ENCODE measurements at regions not wholly inside any gene's neighbourhood (a gene's known extent, or its start where the extent isn't known, plus 50 kb on each side); places are given as distances from the start of the nearest gene placed in this dataset.
"Not testable (repeated sequence)": the region's sequence is repeated elsewhere in the genome, so short reads cannot be mapped to it uniquely, and the experiment has no call there.

DNA sequence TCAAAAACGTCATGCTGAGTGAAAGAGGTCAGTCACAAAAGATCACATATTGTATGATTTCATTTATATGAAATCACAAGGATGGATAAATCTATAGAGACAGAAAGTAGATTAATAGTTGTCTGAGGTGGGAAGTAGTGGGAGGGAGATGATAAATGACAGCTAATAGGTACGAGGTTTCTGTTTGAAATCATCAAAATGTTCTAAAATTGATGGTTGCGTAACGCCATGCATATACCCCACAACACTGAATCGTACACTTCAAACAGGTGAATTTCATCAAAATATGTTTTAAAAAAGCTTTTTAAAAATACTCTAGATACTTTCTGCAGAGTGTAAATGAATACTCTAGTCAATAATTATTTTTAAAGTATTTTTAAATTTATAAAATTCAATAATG lies 303.0 kb upstream of the STAC start:
- no peak for DNase-seq (ENCODE audit: low spot score)

DNA sequence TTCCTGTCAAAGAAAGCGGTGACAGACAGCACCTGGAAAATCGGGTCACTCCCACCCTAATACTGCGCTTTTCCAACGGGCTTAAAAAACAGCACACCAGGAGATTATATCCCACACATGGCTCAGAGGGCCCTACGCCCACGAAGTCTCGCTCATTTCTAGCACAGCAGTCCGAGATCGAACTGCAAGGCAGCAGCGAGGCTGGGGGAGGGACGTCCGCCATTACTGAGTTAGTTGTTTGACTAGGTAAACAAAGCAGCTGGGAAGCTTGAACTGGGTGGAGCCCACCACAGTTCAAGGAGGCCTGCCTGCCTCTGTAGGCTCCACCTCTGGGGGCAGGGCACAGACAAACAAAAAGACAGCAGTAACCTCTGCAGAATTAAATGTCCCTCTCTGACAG lies 297.3 kb upstream of the STAC start:
- not testable (repeated sequence) for DNase-seq (ENCODE audit: low spot score)

DNA sequence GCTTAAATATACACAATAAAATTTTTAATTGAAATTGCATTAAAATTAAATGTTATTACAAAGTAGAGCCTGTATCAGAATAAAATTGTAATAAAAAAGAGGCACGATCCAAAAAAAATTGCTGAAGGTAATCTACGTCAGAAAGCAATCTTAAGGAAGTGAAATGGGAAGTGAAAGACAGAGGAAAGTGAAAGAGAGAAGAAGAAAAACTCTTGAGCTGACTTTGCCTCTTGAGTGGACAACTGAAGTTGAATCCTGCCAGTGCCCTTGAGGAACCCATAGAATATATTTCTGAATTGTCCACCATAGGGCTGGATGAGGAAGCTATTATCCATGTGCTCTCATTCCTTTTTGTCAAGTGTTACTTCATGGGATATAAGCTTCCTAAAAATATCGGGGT lies 285.1 kb upstream of the STAC start:
- peak; percentile 20 for DNase-seq (ENCODE audit: low spot score)

DNA sequence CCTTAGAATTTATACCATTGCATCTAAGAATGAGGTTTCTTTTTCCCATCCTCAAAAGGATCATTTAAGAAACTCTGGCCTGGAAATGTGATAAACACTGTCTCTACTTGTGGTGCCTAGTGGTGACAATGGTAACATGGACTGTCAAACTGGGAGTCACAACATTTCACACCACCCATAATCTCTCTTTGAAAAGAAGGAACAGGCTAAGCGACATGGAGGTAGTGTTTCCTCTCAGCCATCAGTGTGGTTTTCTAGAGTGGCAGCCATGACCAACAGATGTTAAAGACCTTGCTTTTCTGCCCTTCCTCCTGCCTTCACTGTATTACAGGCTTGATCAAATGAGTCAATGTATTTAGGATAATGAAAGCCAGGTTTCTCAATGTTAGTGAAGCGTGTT lies 283.1 kb upstream of the STAC start:
- DNase-seq (ENCODE audit: low spot score) = no peak

DNA sequence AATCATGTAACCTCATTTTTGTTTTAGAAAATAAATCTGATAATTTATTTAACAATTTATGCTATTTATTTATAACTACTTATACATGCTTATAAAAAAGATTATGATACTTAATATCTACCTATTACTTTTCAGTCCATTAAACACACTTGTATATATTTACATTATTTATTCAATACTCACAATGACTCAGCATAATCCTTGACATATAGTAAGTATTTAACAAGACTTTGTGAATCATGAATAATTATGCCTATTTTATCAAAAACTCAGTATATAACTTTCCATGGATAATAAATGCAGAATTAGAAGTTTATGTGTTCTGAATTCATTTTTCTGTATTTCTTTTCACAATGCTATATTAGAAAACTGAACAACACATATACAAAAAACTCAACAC lies 266.0 kb upstream of the STAC start:
- DNase-seq (ENCODE audit: low spot score) = no peak

DNA sequence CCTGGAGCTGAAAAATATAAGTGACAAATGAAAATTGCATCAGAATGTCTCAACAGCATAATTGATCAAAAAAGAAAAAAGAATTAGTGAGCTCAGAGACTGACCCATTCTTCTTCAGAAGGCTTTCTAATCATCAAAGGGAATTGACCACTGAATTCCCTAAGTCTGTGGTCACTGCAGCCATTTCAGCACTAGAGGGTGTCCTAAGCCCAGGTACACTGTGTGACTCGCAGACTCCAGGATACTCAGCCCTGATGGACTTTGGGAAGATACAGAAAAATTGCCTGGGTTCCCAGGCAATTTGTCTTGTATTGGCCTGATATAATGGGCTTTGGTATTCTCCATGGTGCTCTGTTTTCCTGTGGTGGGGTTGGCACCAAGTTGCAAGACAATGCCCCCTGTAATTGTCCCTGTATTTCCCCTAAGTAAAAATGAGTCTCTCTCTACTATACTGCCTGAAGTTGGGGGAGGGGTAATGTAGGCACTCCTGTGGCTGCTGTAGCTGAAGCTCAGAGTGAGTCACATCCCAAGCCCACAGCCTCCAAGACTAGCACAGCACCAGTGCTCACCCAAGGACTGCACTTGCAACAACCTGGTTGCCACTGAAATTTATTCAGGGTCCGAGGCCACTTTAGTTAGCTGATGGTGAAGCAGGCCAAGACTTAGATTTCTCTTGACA lies 256.0 kb upstream of the STAC start:
- DNase-seq (ENCODE audit: low spot score) = no peak

DNA sequence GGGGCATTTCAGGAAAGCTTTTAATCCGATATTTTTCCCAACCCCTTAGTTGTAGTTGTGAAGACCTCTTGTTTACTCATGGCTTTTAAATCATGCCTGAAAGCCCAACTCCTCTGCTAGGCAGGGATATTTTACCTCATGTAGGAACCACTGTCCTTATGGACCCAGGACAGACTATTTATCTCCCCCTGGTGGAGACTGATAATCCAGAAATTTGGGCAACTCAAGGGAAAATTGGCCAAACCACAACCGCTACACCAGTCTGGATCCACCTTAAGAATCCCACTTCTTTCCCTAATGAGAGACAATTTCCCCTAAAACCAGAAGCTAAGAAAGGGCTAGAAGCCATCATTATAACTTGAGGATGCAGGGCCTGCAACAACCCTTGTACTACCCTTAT lies 248.1 kb upstream of the STAC start:
- DNase-seq (ENCODE audit: low spot score) = no peak

DNA sequence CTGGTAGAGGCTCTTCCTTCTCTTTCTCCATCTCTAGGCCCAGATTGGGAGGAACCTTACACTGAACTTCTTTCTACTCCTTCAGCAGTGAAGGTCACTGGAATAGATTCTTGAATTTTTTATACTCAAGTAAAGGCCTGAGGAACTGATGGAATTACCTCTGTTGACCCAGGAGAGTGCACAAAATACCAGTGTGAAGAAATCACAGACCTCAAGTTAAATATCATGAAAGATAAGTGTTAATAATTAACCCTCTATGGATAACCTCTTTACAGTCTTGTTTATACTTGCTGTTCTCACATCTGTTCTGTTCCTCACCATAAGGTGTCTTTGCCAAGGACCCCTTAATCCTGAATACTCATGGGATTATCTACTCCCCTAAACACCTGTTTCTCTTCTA lies 244.4 kb upstream of the STAC start:
- no peak for DNase-seq (ENCODE audit: low spot score)

DNA sequence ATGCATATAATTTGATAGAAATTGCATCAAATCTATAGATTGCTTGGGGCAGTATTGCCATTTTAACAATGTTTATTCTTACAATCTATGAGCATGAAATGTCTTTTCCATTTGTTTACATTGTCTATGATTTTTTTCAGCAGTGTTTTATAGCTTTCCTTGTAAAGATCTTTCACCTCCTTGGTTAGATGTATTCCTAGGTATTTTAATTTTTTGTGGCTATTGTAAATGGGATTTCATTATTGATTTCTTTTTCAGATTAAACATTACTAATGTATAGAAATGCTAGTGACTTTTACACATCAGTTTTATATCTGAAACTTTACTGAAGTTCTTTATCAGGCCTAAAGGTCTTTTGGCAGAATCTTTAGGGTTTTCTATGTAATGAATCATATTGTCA lies 237.6 kb upstream of the STAC start:
- no peak for DNase-seq (ENCODE audit: low spot score)

DNA sequence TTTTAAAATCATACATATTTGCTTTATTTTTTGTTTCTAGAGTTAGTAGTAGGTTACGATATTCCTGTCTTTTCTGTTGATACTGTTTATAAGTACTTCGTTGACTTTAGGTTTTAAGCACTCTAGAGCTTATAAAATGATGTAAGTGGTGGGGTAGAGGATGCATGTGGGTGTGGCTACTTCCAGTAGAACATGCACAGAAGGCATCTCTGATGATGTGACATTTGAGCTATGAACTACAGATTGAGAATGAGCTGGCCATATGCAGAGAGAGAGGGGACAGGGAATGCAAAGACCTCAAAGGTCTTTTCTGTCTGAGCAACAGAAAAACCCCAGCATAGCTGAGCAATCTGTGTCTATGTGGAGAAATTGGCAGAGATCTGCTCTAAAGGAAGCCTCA lies 233.9 kb upstream of the STAC start:
- no peak for DNase-seq (ENCODE audit: low spot score)

DNA sequence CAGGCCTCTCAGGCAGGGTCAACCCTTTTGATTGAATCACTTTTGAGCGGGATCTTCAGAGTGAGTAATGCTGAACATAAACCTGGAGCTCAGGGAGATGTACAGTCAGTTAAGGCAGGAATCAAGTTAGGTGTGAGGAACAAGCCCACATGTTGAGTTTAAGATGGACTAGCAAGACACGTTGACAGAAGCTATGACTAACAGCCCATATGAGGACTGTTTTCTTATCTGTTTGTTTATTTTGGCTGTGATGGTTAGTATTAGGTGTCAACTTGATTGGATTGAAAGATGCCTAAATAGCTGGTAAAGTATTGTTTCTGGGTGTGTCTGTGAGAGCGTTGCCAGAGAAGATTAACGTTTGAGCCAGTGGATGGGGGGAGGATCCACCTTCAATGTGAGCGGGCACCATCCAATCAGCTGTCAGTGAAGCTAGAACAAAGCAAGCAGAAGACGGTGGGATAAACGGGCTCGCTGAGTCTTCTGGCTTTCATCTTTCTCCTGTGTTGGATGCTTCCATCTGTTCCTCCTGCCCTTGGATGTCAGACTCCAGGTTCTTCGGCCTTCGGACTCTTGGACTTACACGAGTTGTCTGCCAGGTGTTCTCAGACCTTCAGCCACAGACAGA lies 232.3 kb upstream of the STAC start:
- DNase-seq (ENCODE audit: low spot score) = no peak

DNA sequence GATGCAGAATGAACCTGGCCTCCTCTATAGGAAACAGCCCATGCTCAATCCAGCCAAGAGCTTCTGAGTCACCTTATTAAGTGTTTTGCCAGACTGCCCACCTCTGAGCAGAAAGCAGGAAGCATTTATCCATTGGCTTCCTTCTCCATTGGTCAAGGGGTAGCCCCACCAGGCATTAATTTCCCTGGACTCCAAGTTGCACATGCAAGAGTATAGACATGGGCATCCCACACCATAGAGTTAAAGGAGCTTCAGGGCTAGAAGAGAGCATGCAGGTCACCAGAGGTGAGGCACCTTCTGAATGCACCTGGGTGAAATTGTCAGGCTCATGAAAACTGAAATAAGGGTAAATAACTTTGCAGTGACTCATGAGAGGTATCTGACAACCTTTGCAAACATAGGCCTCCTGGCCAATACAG lies 230.8 kb upstream of the STAC start:
- no peak for DNase-seq (ENCODE audit: low spot score)

DNA sequence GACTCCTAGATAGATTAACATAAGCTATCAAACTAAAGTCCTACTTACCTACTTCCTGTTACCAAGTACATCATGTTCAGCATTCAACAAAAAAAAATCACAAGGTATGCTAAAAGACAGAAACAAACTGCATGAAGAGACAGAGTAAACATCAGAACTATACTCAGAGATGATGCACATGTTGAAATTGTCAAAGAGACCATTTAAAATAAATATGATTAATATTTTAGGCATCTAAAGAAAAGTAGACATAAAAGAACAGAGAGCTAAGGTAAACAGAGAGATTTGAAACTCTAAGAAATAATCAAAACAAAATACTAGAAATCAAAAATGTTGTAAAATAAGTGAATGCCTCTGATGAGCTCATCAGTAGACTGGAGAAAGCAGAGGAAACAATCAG lies 224.8 kb upstream of the STAC start:
- no peak for DNase-seq (ENCODE audit: low spot score)

DNA sequence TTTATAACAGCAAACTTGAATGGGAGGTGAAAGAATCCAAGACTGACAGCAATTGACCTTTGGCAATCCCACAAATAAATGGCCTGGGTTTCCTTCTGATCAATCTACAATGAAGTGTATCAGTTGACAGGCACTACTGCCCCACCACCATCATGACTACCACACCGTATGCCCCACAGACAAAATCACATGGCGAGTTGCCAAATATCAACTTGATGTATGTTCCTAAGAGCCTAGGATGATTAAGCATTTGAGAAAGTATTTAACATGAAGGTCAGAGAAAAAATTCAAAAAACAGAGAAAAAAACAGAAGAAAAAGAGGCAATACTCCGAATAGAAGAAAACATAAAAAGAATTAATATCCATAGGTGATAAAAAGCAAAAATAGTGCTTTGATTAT lies 215.9 kb upstream of the STAC start:
- DNase-seq (ENCODE audit: low spot score) = no peak

DNA sequence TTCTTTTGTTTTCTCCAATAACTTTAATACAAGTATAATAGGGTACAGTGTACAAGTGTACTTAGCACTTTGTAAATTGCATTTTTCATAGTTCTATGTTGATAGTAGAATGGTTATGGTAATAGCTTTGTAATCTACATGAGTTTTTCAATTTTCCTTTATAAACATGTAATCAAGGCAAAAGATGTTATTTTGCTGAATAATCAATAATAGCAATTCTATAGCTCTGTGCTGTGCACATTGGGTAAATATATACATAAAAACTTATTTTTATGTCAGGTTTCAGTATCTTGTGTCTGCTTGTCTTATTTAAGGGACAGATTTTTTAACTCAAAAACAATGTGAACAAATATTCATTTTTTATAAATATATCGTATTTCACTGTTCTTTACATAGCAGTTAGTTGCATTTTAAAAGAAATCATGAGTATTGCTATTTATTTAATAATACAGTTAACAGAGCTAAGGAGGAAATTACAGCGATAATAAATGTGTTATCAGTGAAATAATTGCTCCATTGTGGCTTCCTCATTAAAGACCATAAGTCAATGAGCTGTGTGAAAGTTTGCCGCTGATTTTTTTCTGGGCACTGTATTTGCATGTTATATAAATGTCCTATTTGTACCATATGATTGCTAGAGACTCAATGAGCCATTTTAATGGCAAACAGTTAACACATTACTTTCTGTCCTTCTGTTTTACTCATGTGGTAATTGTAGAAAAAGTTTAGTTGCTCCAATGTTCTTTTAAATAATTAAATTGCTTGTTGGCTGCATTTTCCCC lies 214.6 kb upstream of the STAC start:
- DNase-seq (ENCODE audit: low spot score) = no peak

DNA sequence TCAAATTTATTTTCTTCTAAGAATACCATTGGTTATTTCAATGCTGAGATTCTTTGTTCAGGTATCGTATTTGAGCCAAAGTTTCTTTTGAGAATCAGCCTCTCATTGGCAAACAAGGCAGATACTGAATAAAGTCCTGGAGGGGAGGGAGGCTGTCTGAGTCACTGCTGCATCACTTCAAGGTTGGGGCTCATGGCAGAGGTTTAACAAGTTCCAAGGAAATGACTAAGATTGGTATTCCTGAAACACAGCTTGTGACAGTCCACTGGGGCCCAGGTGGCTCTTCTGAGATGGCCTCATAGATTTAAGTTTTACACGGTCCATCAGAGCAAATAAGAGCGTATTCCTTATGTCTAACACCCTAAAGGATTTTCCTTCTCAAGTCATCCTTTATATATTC lies 213.8 kb upstream of the STAC start:
- no peak for DNase-seq (ENCODE audit: low spot score)

DNA sequence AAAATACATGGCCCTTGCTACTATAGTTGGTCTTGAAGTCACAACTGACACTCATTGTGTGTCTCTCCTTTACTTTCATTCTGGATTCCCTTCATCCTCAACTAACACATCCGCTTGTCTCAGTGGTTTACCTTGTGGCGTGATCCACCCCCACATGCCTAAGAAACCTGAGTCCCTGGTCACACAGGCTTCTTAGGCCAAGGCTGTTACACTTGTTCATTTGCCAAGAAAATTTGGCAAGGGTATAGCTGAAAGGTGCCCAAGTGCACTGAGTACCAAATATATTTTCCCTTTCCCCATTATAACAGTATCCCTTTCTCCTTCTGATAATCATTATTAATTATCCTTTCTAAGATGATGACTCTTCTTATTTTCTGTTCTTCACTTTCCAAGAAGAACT lies 207.6 kb upstream of the STAC start:
- DNase-seq (ENCODE audit: low spot score) = no peak

DNA sequence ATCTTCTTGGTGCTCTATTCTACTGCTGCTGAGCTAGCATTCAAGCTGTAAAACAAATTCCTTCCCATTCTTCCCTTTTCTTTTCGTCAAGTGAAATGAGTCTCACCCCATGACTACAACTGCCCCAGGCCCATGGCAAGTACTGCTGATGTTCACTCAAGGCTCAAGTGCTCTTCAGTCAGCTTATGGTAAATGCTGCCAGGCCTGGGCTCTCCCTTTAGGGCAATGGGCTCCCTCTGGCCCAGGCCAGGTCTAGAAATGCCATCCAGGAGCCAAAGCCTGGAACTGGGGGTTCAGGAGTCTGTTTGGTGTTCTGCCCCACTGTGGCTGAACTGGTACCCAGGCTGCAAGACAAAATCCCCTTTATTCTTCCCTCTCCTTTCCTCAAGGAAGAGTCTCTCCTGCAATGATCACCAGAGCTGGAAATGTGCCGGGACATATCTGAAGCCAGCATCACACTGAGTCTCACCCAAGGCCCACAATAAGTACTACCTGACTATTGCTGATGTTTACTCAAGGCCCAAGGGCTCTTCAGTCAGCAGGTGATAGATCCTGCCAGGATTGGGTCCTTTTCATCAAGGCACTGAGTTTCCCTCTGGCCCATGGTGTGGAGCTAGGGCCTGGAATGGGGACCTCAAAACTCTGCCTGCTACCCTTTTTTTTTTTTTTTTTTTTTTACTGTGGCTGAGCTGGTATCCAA lies 205.0 kb upstream of the STAC start:
- no peak for DNase-seq (ENCODE audit: low spot score)

DNA sequence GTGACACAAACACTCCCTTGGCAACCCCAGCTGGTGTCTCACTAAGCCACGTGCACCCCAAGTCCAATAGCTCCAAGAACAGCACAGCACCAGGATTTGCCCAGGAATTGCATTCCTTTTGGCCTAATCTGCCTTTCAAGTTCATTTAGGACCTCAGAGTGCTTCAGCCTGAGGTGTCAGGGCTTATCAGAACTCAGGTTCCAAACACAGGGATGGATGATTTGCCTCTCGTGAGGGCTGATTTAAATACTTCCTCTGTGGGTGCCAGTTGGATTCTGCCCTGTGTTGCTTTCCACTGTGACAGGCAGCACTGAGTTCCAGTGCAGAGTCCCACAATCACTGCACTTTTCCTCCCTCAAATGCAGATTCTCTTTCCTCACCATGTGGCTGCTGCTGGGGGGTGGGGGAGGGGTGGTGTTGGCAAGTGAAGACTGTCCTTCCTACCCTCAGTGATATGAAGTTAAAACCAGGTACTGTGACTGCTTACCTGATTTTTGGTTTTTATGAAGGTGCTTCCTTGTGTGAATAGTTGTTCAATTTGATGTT lies 204.3 kb upstream of the STAC start:
- DNase-seq (ENCODE audit: low spot score) = no peak

DNA sequence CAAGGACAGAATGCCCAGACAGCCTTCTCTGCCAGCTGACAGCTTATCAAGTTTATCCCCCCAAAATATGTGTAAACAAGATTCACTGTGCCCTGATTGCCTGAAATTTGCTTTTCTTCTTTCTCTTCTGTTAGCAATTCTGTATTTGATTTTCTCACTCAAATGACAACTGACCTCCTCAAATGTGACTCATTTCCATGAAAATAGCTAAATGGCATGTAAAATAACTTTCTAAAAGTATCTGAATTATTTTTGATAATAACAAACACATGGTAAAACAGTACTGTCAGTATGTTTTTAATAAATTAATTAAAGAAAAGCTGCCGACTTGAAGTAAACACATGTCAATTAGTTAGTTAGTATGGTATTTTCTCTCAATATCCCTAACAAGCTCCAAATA lies 202.3 kb upstream of the STAC start:
- DNase-seq (ENCODE audit: low spot score) = no peak

DNA sequence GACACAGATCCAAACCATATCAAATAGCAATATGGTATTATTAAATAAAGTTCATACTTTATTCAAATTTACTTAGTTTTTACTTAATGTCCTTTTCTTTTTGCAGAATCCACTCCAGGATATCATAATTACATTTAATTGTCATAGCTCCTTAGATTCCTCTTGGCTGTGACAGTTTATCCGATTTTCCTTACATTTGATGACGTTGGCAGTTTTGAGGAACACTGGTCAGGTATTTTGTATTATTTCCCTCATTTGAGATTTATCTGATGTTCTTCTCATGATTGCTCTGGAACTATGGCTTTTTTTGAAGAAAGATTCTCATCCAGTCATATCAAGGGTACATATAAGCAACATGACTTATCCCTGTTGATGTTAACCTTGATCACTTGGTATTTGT lies 198.3 kb upstream of the STAC start:
- DNase-seq (ENCODE audit: low spot score) = no peak

DNA sequence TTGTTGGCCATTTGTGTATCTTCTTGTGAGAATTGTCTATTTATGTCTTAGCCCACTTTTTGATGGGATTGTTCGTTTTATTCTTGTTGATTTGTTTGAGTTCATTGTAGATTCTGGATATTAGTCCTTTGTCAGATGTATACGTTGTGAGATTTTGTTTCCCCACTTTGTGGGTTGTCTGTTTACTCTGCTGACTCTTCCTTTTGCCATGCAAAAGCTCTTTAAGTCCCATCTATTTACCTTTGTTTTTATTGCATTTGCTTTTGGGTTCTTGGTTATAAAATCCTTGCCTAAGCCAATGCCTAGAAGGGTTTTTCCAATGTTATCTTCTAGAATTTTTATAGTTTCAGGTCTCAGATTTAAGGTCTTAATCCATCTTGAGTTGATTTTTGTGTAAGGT lies 193.1 kb upstream of the STAC start:
- DNase-seq (ENCODE audit: low spot score) = not testable (repeated sequence)

DNA sequence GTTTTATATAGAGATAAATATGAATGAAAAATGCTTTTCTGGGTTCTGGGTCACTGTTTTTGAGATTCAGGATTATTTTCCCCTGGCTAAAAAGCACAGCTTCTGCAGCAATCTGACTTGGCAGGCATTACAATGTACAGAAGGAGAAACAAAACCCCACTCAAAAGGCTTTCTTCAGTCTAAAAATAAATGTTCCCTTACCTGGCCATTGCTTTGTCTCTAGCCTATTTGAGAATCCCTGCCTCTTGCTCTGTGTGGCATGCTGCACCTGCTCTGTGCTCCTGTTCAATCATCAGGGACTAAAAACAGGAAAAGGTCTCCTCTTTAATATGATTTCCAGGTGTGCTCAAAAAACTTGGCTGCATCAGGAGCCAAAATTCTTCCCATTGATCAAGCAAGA lies 187.4 kb upstream of the STAC start:
- no peak for DNase-seq (ENCODE audit: low spot score)
